Fibroblast of lung (primary cell): ENCODE measurements at regions not wholly inside any gene's neighbourhood (a gene's known extent, or its start where the extent isn't known, plus 50 kb on each side); places are given as distances from the start of the nearest gene placed in this dataset.

ENCODE experiments used
- DNase-seq, 2 donors: peaks; one replicate each; pipeline versions ENCODE4 v3.0.0 to v3.0.0-alpha.2; 2010; ENCODE audit warnings: low read depth in 2 of 2
- H2AFZ ChIP-seq: 2 replicates; pipeline ENCODE4 v1.5.1; 2012; ENCODE audit warnings: low read length, control low read depth, inconsistent platforms
- H3K27ac ChIP-seq: 2 replicates; pipeline ENCODE4 v1.5.1; 2011; ENCODE audit warnings: low read length, control low read depth; ENCODE audit not compliant: insufficient read depth
- H3K27me3 ChIP-seq: 2 replicates; pipeline ENCODE4 v1.5.1; 2011; ENCODE audit warnings: mild to moderate bottlenecking, low read length; ENCODE audit not compliant: control insufficient read depth, insufficient read depth
- H3K36me3 ChIP-seq: 2 replicates; pipeline ENCODE4 v1.5.1; 2011; ENCODE audit warnings: low read length; ENCODE audit not compliant: control insufficient read depth, insufficient read depth
- H3K4me1 ChIP-seq: 2 replicates; pipeline ENCODE4 v1.5.1; 2011; ENCODE audit warnings: low read length; ENCODE audit not compliant: control insufficient read depth, insufficient read depth; ENCODE audit errors: extremely low read depth
- H3K4me2 ChIP-seq: 2 replicates; pipeline ENCODE4 v1.5.1; 2011; ENCODE audit warnings: low read length, control low read depth; ENCODE audit not compliant: insufficient read depth; ENCODE audit errors: extremely low read depth
- H3K4me3 ChIP-seq, 4 experiments: fragments of 200-600 bp in 1 of 4; sonication (generic) in 1 of 4; replicated peaks in 1 of 4; 2 replicates each; pipeline ENCODE4 v1.5.1; 2011 to 2016; ENCODE audit warnings: low read length in 4 of 4, low read depth in 3 of 4, mild to moderate bottlenecking in 3 of 4, control low read depth in 2 of 4, inconsistent platforms in 1 of 4, mixed read lengths in 1 of 4; ENCODE audit not compliant: insufficient read depth in 1 of 4; ENCODE audit errors: control extremely low read depth in 1 of 4
- H3K79me2 ChIP-seq: 2 replicates; pipeline ENCODE4 v1.5.1; 2012; ENCODE audit warnings: mild to moderate bottlenecking, low read length, inconsistent platforms; ENCODE audit not compliant: control insufficient read depth, insufficient read depth
- H3K9ac ChIP-seq: 2 replicates; pipeline ENCODE4 v1.5.1; 2011; ENCODE audit warnings: mild to moderate bottlenecking, low read length, control low read depth; ENCODE audit not compliant: insufficient read depth
- H3K9me3 ChIP-seq: 2 replicates; pipeline ENCODE4 v1.5.1; 2012; ENCODE audit warnings: low read depth, low read length; ENCODE audit not compliant: control insufficient read depth, insufficient read depth
- H4K20me1 ChIP-seq: 2 replicates; pipeline ENCODE4 v1.5.1; 2011; ENCODE audit warnings: low read length; ENCODE audit not compliant: control insufficient read depth, insufficient read depth; ENCODE audit errors: extremely low read depth
- CTCF ChIP-seq, 2 donors: IDR thresholded peaks in 1 of 2; conservative IDR thresholded peaks in 1 of 2; 1 replicate in 1 of 2; 2 replicates in 1 of 2; pipeline ENCODE4 v1.5.1; 2011 to 2012; ENCODE audit warnings: low read length in 2 of 2, control low read depth in 1 of 2, inconsistent platforms in 1 of 2, low read depth in 1 of 2, mild to moderate bottlenecking in 1 of 2
- EZH2 ChIP-seq: IDR thresholded peaks from 2 replicates; pipeline ENCODE4 v1.5.1; 2012; ENCODE audit warnings: low read length, control low read depth, mild to moderate bottlenecking; ENCODE audit errors: missing control alignments

DNA sequence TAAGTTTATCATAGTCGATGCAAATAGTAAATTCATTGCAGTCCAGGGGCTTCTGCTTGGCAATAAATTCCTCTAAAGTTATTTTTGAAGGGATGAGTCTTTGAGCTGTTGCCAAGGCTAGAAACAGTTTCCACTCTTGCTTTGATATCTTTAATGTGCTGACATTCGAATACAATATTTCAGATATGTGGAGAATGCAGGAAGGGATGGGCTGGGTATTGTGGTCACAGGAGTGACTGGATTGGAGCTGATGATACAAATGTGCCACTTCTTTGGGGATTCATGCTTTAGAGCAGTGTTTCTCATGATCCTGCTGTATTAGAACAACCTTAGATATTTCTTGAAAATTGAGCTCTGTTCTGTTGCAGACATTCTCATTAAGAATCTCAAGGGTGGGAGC, 139.0 kb downstream of the PRDM13 start:
- H4K20me1 ChIP-seq, result no peaks in the 10 kb centered on the region
- no peak overlapping the region for H3K9ac ChIP-seq
- no peak overlapping the region for H3K4me3 ChIP-seq
- TF ChIP-seq CTCF (conservative IDR thresholded peaks at IDR 0.05 in 1 of 2, IDR thresholded peaks at IDR 0.05 in 1 of 2; ENCODE audit: low read depth in 1 of 2, low read length in 2 of 2), result no peak
- TF ChIP-seq EZH2, result no peak
- DNase-seq, result peak in 1 of 2 donors; percentile 37
- no peaks in the 10 kb centered on the region for H3K79me2 ChIP-seq
- no peaks in the 10 kb centered on the region for H3K9me3 ChIP-seq
- no peaks in the 10 kb centered on the region for H3K27me3 ChIP-seq
- no peak overlapping the region for H2AFZ ChIP-seq
- no peaks in the 10 kb centered on the region for H3K4me1 ChIP-seq
- no peaks in the 10 kb centered on the region for H3K36me3 ChIP-seq
- H3K27ac ChIP-seq, result no peak overlapping the region
- H3K4me2 ChIP-seq, result no peak overlapping the region

GRCh38 chr6:99746261-99746895, 139.7 kb downstream of the PRDM13 start:
- peak; percentile 65 to 79 for DNase-seq
- Histone ChIP-seq H3K27ac (no peak overlapping the region), H3K9ac (no peak overlapping the region)

DNA sequence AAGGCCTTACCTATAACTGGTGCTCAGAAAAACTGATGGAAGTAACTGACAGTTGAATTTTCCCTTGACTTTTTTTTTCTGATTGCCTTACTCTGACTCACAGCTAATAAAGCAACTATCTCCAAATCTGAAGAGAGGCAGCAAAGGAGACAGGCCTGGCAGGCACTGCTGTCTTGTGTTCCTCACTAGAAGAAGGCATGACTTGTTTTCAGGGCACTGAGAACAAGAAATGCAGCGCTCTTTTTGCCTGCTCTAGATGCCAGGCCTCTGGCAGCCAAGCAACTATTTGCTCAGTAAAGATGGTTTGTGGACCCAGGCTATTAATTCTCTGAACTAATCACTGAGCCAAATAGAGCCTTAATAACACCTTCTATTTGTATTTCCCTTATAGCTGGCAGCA, 155.1 kb downstream of the PRDM13 start:
- Histone ChIP-seq H2AFZ (no peak overlapping the region), H3K36me3 (no peaks in the 10 kb centered on the region), H3K9me3 (no peaks in the 10 kb centered on the region), H3K9ac (no peak overlapping the region), H3K4me1 (no peaks in the 10 kb centered on the region), H3K27me3 (no peaks in the 10 kb centered on the region), H3K79me2 (no peaks in the 10 kb centered on the region), H3K27ac (no peak overlapping the region), H3K4me2 (no peak overlapping the region), H4K20me1 (no peaks in the 10 kb centered on the region), H3K4me3 (no peak overlapping the region)
- no peak for DNase-seq
- no peak for TF ChIP-seq CTCF (conservative IDR thresholded peaks at IDR 0.05 in 1 of 2, IDR thresholded peaks at IDR 0.05 in 1 of 2; ENCODE audit: low read depth in 1 of 2, low read length in 2 of 2)
- TF ChIP-seq EZH2, result no peak

More at GRCh38 chr6:99746261-99746895, 139.7 kb downstream of the PRDM13 start:
- Histone ChIP-seq H3K36me3 (no peaks in the 10 kb centered on the region), H3K4me1 (no peaks in the 10 kb centered on the region), H3K27me3 (no peaks in the 10 kb centered on the region), H3K9me3 (no peaks in the 10 kb centered on the region), H3K4me2 (no peak overlapping the region), H3K79me2 (no peaks in the 10 kb centered on the region), H4K20me1 (no peaks in the 10 kb centered on the region), H2AFZ (no peak overlapping the region), H3K4me3 (no peak overlapping the region)
- TF ChIP-seq CTCF (conservative IDR thresholded peaks at IDR 0.05 in 1 of 2, IDR thresholded peaks at IDR 0.05 in 1 of 2; ENCODE audit: low read depth in 1 of 2, low read length in 2 of 2) (peak; percentile 88 to 90), EZH2 (no peak)
